SK-N-SH treated with all-trans-retinoic acid at 6 μM for 48 hours (cell line): ENCODE measurements at regions not wholly inside any gene's neighbourhood (a gene's known extent, or its start where the extent isn't known, plus 50 kb on each side); places are given as distances from the start of the nearest gene placed in this dataset.

ENCODE experiments used
- ATAC-seq: fragments of 200-7000 bp; cut with Tn5 transposase; 3 replicates; pipeline ENCODE4 v1.9.1; 2020; ENCODE audit warnings: mild to moderate bottlenecking, moderate library complexity
- ARNTL ChIP-seq: fragments of 450-650 bp; formaldehyde crosslinking; IDR thresholded peaks from 2 replicates; pipeline ENCODE4 v1.5.0; 2020; ENCODE audit warnings: low read depth, mild to moderate bottlenecking, moderate library complexity, borderline replicate concordance
- BACH2 ChIP-seq: fragments of 250-450 bp; sonication (Bioruptor Pico); IDR thresholded peaks from 2 replicates; pipeline ENCODE4 v1.9.0; 2021; ENCODE audit warnings: mild to moderate bottlenecking, borderline replicate concordance
- CREB5 ChIP-seq: fragments of 250-450 bp; sonication (Bioruptor Pico); IDR thresholded peaks from 2 replicates; pipeline ENCODE4 v1.5.1; 2020; ENCODE audit warnings: low read depth, mild to moderate bottlenecking, moderate library complexity
- CSDC2 ChIP-seq: fragments of 250-450 bp; sonication (Bioruptor Pico); IDR thresholded peaks from 2 replicates; pipeline ENCODE4 v1.5.0; 2020; ENCODE audit warnings: mild to moderate bottlenecking, moderate library complexity
- ESRRG ChIP-seq: fragments of 250-450 bp; sonication (Bioruptor Pico); IDR thresholded peaks from 2 replicates; pipeline ENCODE4 v1.6.1; 2021; ENCODE audit warnings: mild to moderate bottlenecking
- GLIS3 ChIP-seq: fragments of 250-450 bp; sonication (Bioruptor Pico); IDR thresholded peaks from 2 replicates; pipeline ENCODE4 v1.5.0; 2020; ENCODE audit warnings: mild to moderate bottlenecking, moderate library complexity
- ISL1 ChIP-seq: fragments of 250-450 bp; sonication (Bioruptor Pico); IDR thresholded peaks from 2 replicates; pipeline ENCODE4 v2.1.2; 2022; ENCODE audit warnings: mild to moderate bottlenecking, moderate library complexity
- OSR1 ChIP-seq: fragments of 250-450 bp; sonication (Bioruptor Pico); IDR thresholded peaks from 2 replicates; pipeline ENCODE4 v1.8.0; 2022; ENCODE audit warnings: moderate library complexity, mild to moderate bottlenecking, inconsistent platforms
- PATZ1 ChIP-seq: fragments of 250-450 bp; sonication (Bioruptor Pico); IDR thresholded peaks from 2 replicates; pipeline ENCODE4 v1.8.0; 2020; ENCODE audit warnings: mild to moderate bottlenecking, moderate library complexity, borderline replicate concordance
- POU6F1 ChIP-seq: fragments of 250-450 bp; sonication (Bioruptor Pico); IDR thresholded peaks from 2 replicates; pipeline ENCODE4 v1.8.0; 2021; ENCODE audit warnings: low read depth, mild to moderate bottlenecking, moderate library complexity, borderline replicate concordance
- RARB ChIP-seq: fragments of 250-450 bp; sonication (Bioruptor Pico); IDR thresholded peaks from 2 replicates; pipeline ENCODE4 v1.8.0; 2021; ENCODE audit warnings: mild to moderate bottlenecking, moderate library complexity
- SNAI2 ChIP-seq: fragments of 250-450 bp; sonication (Bioruptor Pico); IDR thresholded peaks from 2 replicates; pipeline ENCODE4 v1.5.0; 2020; ENCODE audit warnings: mild to moderate bottlenecking, moderate library complexity
- TCF4 ChIP-seq: fragments of 250-450 bp; sonication (Bioruptor Pico); IDR thresholded peaks from 2 replicates; pipeline ENCODE4 v1.8.0; 2021; ENCODE audit warnings: mild to moderate bottlenecking, moderate library complexity, borderline replicate concordance
- TSHZ2 ChIP-seq: fragments of 250-450 bp; sonication (Bioruptor Pico); IDR thresholded peaks from 2 replicates; pipeline ENCODE4 v1.5.0; 2020; ENCODE audit warnings: mild to moderate bottlenecking, moderate library complexity
- ZC3H10 ChIP-seq: fragments of 250-450 bp; sonication (Bioruptor Pico); IDR thresholded peaks from 2 replicates; pipeline ENCODE4 v1.5.1; 2021; ENCODE audit warnings: mild to moderate bottlenecking, moderate library complexity
- ZFP3 ChIP-seq: fragments of 250-450 bp; sonication (Bioruptor Pico); IDR thresholded peaks from 2 replicates; pipeline ENCODE4 v1.5.0; 2020; ENCODE audit warnings: mild to moderate bottlenecking, moderate library complexity
- ZNF565 ChIP-seq: fragments of 450-650 bp; formaldehyde crosslinking; conservative IDR thresholded peaks from 2 replicates; pipeline ENCODE4 v1.5.0; 2020; ENCODE audit warnings: low read depth, mild to moderate bottlenecking, moderate library complexity
- ZNF8 ChIP-seq: fragments of 450-650 bp; formaldehyde crosslinking; IDR thresholded peaks from 2 replicates; pipeline ENCODE4 v1.5.0; 2020; ENCODE audit warnings: mild to moderate bottlenecking, moderate library complexity

- ATAC-seq, result no peak
- TF ChIP-seq POU6F1 (CRISPR knock-in tag) (no peak), TCF4 (no peak), ISL1 (CRISPR knock-in tag) (no peak), GLIS3 (CRISPR knock-in tag) (no peak), ZNF8 (CRISPR knock-in tag) (no peak), RARB (CRISPR knock-in tag) (no peak), ARNTL (CRISPR knock-in tag) (no peak)
Observed at GRCh38 chr10:109678857-109679256, 244.5 kb downstream of the XPNPEP1 start.

GRCh38 chr10:109676703-109677102, 246.6 kb downstream of the XPNPEP1 start:
- ATAC-seq, result no peak
- no peak for TF ChIP-seq OSR1 (CRISPR knock-in tag)
- TF ChIP-seq ESRRG (CRISPR knock-in tag), result no peak
- TF ChIP-seq CREB5, result no peak

- no peak for ATAC-seq
- TF ChIP-seq ISL1 (CRISPR knock-in tag) (no peak), ZC3H10 (CRISPR knock-in tag) (no peak), ZNF565 (CRISPR knock-in tag) (no peak), POU6F1 (CRISPR knock-in tag) (no peak), SNAI2 (no peak), OSR1 (CRISPR knock-in tag) (no peak), ARNTL (CRISPR knock-in tag) (no peak), CSDC2 (CRISPR knock-in tag) (no peak), ZFP3 (CRISPR knock-in tag) (no peak)
- TF ChIP-seq, all 23 proteins: peak for 0
Observed at GRCh38 chr10:109668703-109669102, 254.6 kb downstream of the XPNPEP1 start.

- ATAC-seq, result no peak
- TF ChIP-seq PATZ1 (CRISPR knock-in tag) (no peak), BACH2 (no peak), TSHZ2 (CRISPR knock-in tag) (no peak), ZNF8 (CRISPR knock-in tag) (no peak), SNAI2 (no peak), ESRRG (CRISPR knock-in tag) (no peak), GLIS3 (CRISPR knock-in tag) (no peak), ISL1 (CRISPR knock-in tag) (no peak), POU6F1 (CRISPR knock-in tag) (no peak), OSR1 (CRISPR knock-in tag) (no peak), RARB (CRISPR knock-in tag) (no peak)
Observed at GRCh38 chr10:109668154-109668665, 255.1 kb downstream of the XPNPEP1 start.
